ENCODE measurements at regions not wholly inside any gene's neighbourhood (a gene's known extent, or its start where the extent isn't known, plus 50 kb on each side); places are given as distances from the start of the nearest gene placed in this dataset.
"Not testable (repeated sequence)": the region's sequence is repeated elsewhere in the genome, so short reads cannot be mapped to it uniquely, and the experiment has no call there.

DNA sequence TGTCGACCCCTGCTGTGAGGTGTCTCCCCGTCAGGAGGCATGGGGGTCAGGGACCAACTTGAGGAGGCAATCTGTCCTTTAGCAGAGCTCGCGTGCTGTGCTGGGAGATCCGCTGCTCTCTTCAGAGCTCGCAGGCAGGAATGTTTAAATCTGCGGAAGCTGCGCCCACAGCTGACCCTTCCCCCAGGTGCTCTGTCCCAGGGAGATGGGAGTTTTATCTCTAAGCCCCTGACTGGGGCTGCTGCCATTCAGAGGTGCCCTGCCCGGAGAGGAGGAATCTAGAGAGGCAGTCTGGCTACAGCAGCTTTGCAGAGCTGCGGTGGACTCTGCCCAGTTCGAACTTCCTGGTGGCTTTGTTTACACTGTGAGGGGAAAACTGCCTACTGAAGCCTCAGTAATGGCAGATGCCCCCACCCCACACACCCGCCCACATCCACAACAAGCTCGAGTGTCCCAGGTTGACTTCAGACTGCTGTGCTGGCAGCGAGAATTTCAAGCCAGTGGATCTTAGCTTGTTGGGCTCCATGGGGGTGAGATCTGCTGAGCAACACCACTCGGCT lies 133.1 kb downstream of the CENPC start:
- not testable (repeated sequence) for DNase-seq (ENCODE audit: low read depth)

GRCh38 chr4:67403342-67403741 lies 142.0 kb downstream of the CENPC start:
- no peak for DNase-seq (ENCODE audit: low read depth)

GRCh38 chr4:67401902-67402301 lies 143.4 kb downstream of the CENPC start:
- DNase-seq (ENCODE audit: low read depth), result no peak

DNA sequence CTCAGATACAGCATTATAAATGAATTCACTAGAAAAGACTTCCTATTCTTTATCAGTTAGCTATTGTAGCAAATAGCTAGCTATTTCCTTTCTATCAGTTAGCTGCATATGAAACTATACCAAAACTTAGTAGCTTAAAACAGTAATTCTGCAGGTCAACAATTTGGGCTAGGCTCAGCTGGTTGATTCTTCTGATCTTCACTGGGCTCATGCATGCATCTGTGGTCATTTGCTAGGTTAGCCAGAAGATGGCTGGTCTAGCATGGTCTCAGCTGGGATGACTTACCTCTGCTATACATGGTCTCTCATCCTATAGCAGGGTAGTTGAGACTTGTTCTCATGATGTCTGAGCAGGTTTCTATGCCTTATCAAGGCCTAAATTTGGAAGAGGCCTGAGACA lies 147.4 kb downstream of the CENPC start:
- DNase-seq (ENCODE audit: low read depth), result no peak

- no peak for DNase-seq (ENCODE audit: low read depth)
These were observed 148.3 kb downstream of the CENPC start for GRCh38 chr4:67397031-67397430.

DNA sequence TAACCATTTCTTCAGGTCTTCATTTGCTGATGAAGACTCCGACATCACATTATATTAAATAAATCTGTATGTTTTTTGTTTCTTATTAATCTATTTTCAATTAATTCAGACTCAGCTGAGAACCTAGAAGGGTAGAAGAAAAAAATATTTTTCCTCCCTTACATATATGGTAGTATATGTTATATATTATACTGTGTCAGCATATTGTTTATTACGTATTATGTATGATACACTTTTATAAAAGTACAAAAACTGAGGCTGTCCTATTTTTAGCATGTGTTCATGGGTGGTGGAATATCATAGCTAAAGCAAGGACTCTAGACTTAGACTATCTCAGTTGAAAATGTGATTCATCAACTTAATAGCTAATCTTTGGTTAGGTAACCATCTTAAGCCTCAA lies 149.3 kb downstream of the CENPC start:
- DNase-seq (ENCODE audit: low read depth), result no peak

DNA sequence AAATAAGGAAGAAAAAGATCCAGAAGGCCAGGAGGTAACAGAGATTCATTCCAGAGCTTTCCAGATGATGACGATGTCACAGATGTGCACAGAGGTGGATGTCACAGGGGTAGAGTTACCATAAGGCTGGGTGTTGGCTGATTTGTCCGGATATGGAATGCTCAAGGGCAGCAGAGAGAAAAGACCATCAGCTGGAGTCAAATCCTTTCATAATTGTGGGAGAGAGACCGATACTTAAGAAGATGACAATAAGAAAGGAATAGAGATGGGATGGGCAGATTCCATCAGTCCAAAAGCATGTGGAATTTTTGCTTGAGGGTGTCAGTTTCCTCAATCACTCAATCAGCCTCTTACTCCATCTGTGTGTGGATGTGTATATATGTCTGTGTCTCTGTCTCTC lies 150.4 kb downstream of the CENPC start:
- no peak for DNase-seq (ENCODE audit: low read depth)

GRCh38 chr4:67393699-67394281 lies 151.5 kb downstream of the CENPC start:
- no peak for DNase-seq (ENCODE audit: low read depth)

DNA sequence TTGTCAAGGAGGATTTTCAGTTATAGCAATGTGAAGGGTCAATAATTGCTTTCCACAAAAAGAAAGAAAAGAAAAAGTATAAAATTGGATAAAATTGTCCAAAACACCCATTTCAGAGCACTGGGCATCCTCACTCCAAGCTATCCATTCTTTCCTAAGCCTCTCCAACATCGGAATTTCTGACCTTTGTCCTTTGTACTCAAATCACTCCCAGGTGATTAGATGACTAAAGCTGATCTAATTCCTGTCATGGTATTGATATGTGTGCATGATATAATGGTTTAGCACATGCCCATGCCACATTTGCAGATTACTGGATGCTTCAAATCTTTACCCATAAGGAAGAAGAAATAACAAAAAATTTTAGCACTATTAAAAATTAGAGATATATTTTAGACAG lies 152.3 kb downstream of the CENPC start:
- DNase-seq (ENCODE audit: low read depth), result no peak

- not testable (repeated sequence) for DNase-seq (ENCODE audit: low read depth)
These were observed 163.9 kb downstream of the CENPC start for GRCh38 chr4:67381406-67381804.

DNA sequence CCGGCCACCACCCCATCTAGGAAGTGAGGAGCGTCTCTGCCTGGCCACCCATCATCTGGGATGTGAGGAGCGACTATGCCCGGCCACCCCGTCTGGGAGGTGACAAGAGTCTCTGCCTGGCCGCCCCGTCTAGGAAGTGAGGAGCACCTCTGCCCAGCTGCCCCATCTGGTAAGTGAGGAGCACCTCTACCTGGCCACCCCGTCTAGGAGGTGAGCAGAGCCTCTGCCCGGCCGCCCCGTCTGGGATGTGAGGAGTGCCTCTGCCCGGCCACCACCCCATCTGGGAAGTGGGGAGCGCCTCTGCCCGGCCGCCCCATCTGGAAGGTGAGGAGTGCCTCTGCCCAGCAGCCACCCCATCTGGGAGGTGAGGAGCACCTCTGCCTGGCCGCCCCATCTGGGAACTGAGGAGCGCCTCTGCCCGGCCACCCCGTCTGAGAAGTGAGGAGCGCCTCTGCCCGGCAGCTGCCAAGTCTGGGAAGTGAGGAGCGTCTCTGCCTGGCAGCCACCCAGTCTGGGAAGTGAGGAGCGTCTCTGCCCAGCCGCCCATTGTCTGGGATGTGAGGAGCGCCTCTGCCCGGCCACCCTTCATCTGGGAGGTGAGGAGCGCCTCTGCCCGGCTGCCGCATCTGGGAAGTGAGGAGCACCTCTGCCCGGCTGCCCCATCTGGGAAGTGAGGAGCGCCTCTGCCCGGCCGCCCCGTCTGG lies 164.4 kb downstream of the CENPC start:
- not testable (repeated sequence) for DNase-seq (ENCODE audit: low read depth)

- DNase-seq (ENCODE audit: low read depth), result no peak
These were observed 165.1 kb downstream of the CENPC start for GRCh38 chr4:67380154-67380553.

DNA sequence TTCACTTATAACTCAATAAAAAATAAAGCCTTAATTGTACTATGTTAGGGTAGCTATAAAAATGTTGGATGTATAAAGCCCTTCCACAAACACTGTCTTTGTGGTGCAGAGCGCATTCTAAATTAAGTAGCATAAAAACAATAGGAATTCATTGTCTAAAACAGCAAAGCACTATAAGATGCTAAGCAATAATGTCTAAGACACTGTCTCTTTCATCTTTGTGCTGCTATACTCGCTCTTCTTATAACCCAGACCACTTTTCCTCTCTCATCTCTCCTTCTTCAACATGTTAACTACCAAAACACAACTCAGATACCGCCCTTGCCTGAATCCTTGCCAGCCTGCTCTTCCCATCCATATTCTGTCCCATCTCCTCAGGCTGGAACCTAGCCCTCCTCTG lies 170.0 kb downstream of the CENPC start:
- DNase-seq (ENCODE audit: low read depth), result no peak

DNA sequence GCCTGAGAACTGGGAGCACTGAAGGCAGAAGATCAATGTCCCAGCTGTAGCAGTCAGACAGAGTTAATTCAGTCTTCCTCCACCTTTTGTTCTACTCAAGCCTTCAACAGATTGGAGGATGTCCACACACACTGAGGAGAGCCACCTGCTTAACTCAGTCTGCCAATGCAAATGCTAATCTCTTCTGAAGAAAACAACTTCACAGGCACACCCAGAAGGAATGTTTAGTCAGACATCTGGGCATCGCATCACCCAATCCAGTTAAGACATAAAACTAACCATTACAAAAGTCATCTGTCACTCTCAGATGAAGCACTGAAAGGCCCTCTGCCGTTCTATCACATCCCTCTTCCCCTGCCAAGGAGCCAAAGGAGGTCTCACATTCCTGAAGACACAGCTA lies 173.7 kb downstream of the CENPC start:
- DNase-seq (ENCODE audit: low read depth), result no peak

DNA sequence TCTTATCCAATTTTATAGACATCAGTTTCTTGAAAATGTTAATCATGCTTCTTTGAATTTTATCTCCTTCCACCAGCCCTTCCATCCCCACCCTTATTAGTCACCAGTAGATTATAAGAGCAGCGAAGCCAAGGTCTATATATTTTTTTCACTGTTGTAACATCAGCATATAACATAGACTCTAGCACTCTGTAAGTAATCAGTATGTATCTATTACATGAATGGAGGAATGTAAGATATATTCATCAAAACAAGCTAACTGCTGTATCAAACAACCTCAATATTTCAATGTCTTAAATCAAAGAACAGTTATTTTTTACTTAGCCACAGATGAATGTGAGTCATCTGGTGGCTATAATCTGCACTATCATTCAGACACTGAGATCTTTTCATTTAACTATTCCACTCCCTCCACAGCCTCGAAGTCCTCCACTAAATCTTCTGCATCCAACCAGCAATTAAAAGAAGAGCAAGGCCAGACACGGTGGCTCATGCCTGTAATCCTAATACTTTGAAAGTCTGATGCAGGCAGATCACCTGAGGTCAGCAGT lies 178.9 kb downstream of the CENPC start:
- DNase-seq (ENCODE audit: low read depth), result no peak

DNA sequence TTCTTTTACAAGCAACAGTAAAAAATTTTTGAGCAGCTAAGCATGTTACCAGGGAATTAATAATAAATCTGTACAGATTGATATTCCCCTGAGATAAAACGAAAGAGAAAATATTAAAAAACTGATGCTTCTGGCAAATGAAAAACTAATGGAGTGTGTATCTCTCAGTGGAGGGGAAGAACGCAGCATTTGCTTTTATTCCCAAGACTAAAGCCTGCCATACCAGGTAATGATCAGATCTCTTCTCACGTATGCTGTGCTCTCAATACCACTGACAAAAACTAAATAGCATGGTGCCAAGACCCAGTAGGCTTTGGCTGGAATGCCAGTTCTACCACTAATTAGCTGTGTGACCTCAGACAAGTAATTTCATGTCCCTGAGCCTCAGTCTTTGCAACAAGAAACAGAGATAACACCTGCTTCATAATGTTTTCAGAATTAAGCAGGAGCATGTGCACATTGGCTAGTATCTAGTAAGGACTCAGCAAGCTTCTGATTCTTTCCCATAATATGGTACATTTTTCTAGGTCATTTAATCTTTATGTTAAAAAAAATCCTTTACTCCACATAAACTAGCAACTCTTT lies 179.6 kb downstream of the CENPC start:
- no peak for DNase-seq (ENCODE audit: low read depth)

GRCh38 chr4:67355806-67356205 lies 189.5 kb downstream of the CENPC start:
- no peak for DNase-seq (ENCODE audit: low read depth)

- no peak for DNase-seq (ENCODE audit: low read depth)
These were observed 198.6 kb downstream of the CENPC start for GRCh38 chr4:67346654-67347053.

GRCh38 chr4:67344594-67345380 lies 200.5 kb downstream of the CENPC start:
- DNase-seq (ENCODE audit: low read depth), result no peak

DNA sequence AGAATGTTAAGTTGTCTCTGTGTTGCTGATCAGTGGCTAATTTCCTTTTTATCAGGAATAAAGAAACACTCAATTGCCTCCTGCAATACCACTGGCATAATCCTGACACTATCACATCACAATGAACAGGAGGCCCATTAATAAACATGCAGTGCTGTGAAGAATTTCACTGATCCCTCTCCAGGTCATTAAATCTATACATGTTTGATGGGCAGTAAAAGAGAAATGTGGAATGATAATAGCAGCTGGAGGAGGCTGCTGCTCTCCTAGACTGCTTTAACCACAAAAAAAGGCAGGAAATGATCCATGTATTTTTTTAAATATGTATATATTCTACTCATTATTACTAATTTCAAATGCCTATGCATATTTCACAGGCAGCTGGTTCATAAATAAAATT lies 202.1 kb downstream of the CENPC start:
- DNase-seq (ENCODE audit: low read depth), result no peak

- no peak for DNase-seq (ENCODE audit: low read depth)
These were observed 203.0 kb downstream of the CENPC start for GRCh38 chr4:67342291-67342690.

- no peak for DNase-seq (ENCODE audit: low read depth)
These were observed 211.6 kb downstream of the CENPC start for GRCh38 chr4:67333664-67334063.
